GM06990 (cell line): ENCODE measurements at regions not wholly inside any gene's neighbourhood (a gene's known extent, or its start where the extent isn't known, plus 50 kb on each side); places are given as distances from the start of the nearest gene placed in this dataset.
"Not testable (repeated sequence)": the region's sequence is repeated elsewhere in the genome, so short reads cannot be mapped to it uniquely, and the experiment has no call there.

ENCODE experiments used
- DNase-seq: peaks from one replicate; pipeline ENCODE4 v3.0.0-alpha.2; 2011; ENCODE audit not compliant: insufficient read length; ENCODE audit errors: extremely low read depth
- H3K27me3 ChIP-seq: replicated peaks from 2 replicates; pipeline ENCODE4 v1.6.0; 2011; ENCODE audit warnings: low read length; ENCODE audit not compliant: control insufficient read depth, insufficient read depth
- H3K36me3 ChIP-seq: 2 replicates; pipeline ENCODE4 v1.5.1; 2011; ENCODE audit warnings: low read length; ENCODE audit not compliant: control insufficient read depth, insufficient read depth
- H3K4me3 ChIP-seq: replicated peaks from 2 replicates; pipeline ENCODE4 v1.5.1; 2011; ENCODE audit warnings: low read depth, mild to moderate bottlenecking, control low read depth, low read length
- CTCF ChIP-seq: IDR thresholded peaks from 2 replicates; pipeline ENCODE4 v1.5.1; 2011; ENCODE audit warnings: low read length, control low read depth, mild to moderate bottlenecking, inconsistent platforms; ENCODE audit not compliant: insufficient read depth, poor library complexity, severe bottlenecking

DNA sequence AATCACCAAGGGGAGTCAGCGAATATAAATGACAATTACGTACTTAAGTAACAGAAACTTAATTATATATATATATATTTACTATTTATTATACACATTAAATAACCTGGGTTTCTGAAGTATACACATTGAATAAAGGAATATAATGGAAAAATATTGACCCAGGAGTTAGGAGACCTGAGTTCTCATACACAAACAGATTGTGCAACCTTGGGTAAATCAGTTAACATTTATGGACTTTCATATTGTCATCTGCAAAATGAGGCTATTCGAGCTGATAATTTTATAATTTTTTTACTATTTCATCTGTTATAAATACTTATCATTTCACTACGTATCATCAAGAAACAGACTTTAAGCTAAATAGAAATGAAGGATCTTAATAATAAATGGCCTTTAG lies 75.1 kb upstream of the SRRM3 start:
- Histone ChIP-seq H3K4me3 (no peak overlapping the region), H3K36me3 (no peaks in the 10 kb centered on the region), H3K27me3 (no peaks in the 10 kb centered on the region)
- no peak for DNase-seq
- no peak for TF ChIP-seq CTCF

GRCh38 chr7:76129366-76129765 lies 72.3 kb upstream of the SRRM3 start:
- no peaks in the 10 kb centered on the region for H3K36me3 ChIP-seq
- H3K4me3 ChIP-seq, result no peak overlapping the region
- H3K27me3 ChIP-seq, result no peaks in the 10 kb centered on the region
- no peak for DNase-seq
- no peak for TF ChIP-seq CTCF

GRCh38 chr7:76129836-76130235 lies 71.9 kb upstream of the SRRM3 start:
- no peak for DNase-seq
- no peak for TF ChIP-seq CTCF
- H3K27me3 ChIP-seq, result no peaks in the 10 kb centered on the region

GRCh38 chr7:76130661-76131060 lies 71.0 kb upstream of the SRRM3 start:
- H3K27me3 ChIP-seq, H3K36me3 ChIP-seq, H3K4me3 ChIP-seq, DNase-seq: not testable (repeated sequence)
- TF ChIP-seq CTCF, result peak; percentile 26

More at GRCh38 chr7:76129836-76130235, 71.9 kb upstream of the SRRM3 start:
- H3K4me3 ChIP-seq, result no peak overlapping the region
- H3K36me3 ChIP-seq, result no peaks in the 10 kb centered on the region

GRCh38 chr7:76131887-76132286 lies 69.8 kb upstream of the SRRM3 start:
- not testable (repeated sequence) for H3K36me3 ChIP-seq, H3K27me3 ChIP-seq, DNase-seq, H3K4me3 ChIP-seq

- no peaks in the 10 kb centered on the region for H3K36me3 ChIP-seq
- no peak for TF ChIP-seq CTCF
- H3K27me3 ChIP-seq, result no peaks in the 10 kb centered on the region
These were observed 68.4 kb upstream of the SRRM3 start for GRCh38 chr7:76133164-76133775.

More at GRCh38 chr7:76133164-76133775, 68.4 kb upstream of the SRRM3 start:
- H3K4me3 ChIP-seq, result no peak overlapping the region
- no peak for DNase-seq
